HCT116 (cell line): ENCODE measurements at regions not wholly inside any gene's neighbourhood (a gene's known extent, or its start where the extent isn't known, plus 50 kb on each side); places are given as distances from the start of the nearest gene placed in this dataset.

Experiments used
- ATAC-seq: fragments of 200-7000 bp; cut with Tn5 transposase; 2 replicates; pipeline ENCODE4 v1.9.1; 2020; ENCODE audit warnings: mild to moderate bottlenecking, moderate library complexity
- BruUV-seq: library from RNA; stranded (reverse); fragments of 400-500 nt; replicated peaks from 2 replicates; lab custom pipeline; 2021; lab: Mats Ljungman, UMichigan
- CTCF ChIA-PET: fragments of 300-600 bp; sonication (Branson Sonifier 250); formaldehyde crosslinking; loops from one replicate; lab custom pipeline; 2021; ENCODE audit warnings: antibody characterized with exemption; lab: Charles Lee
- POLR2A ChIA-PET: fragments of 300-600, 350-600 bp; sonication (Branson Sonifier 250); formaldehyde crosslinking; loops from one replicate; lab custom pipeline; 2021; ENCODE audit warnings: antibody characterized with exemption; lab: Charles Lee
- RAD21 ChIA-PET, 2 experiments: fragments of 300-600 bp; sonication (Branson Sonifier 250); formaldehyde crosslinking; loops; one replicate each; lab custom pipeline; 2023; ENCODE audit warnings: low total read pairs in 2 of 2; ENCODE audit not compliant: uncharacterized antibody in 2 of 2, unreplicated experiment in 2 of 2, low non-redundant PET in 1 of 2; lab: Charles Lee
- DNase-seq: peaks from one replicate; pipeline ENCODE4 v3.0.0-alpha.2; 2010; ENCODE audit warnings: low read depth, low spot score
- H2AFZ ChIP-seq: fragments of 200-600 bp; shearing (Covaris generic), sonication (generic); 2 replicates; pipeline ENCODE4 v1.6.1; 2017; ENCODE audit warnings: low read depth, mixed run types, mixed read lengths, antibody characterized with exemption, low read length; ENCODE audit not compliant: poor library complexity, severe bottlenecking
- H3K27ac ChIP-seq: 2 replicates; pipeline ENCODE4 v1.5.1; 2012; ENCODE audit warnings: low read depth, low read length
- H3K27me3 ChIP-seq: fragments of 200-600 bp; sonication (generic); 2 replicates; pipeline ENCODE4 v1.6.1; 2016; ENCODE audit warnings: mixed run types, low read length, mixed read lengths; ENCODE audit not compliant: insufficient read depth
- H3K36me3 ChIP-seq, 2 experiments: fragments of 200-500 bp in 1 of 2; fragments of 200-600 bp in 1 of 2; sonication (Bioruptor generic) in 1 of 2; sonication (generic) in 1 of 2; 2 replicates each; pipeline versions ENCODE4 v1.5.1 to v1.6.1; 2014 to 2016; ENCODE audit warnings: low read length in 2 of 2, inconsistent platforms in 1 of 2, mixed read lengths in 1 of 2, mixed run types in 1 of 2; ENCODE audit not compliant: insufficient read depth in 2 of 2, control insufficient read depth in 1 of 2
- H3K4me1 ChIP-seq, 2 experiments: fragments of 200-600 bp in 1 of 2; sonication (generic) in 1 of 2; 2 replicates each; pipeline versions ENCODE4 v1.5.1 to v1.6.1; 2012 to 2017; ENCODE audit warnings: low read length in 2 of 2, inconsistent platforms in 1 of 2, mild to moderate bottlenecking in 1 of 2, mixed read lengths in 1 of 2, mixed run types in 1 of 2, moderate library complexity in 1 of 2; ENCODE audit not compliant: insufficient read depth in 2 of 2, control insufficient read depth in 1 of 2
- H3K4me2 ChIP-seq: fragments of 200-600 bp; sonication (generic); 2 replicates; pipeline ENCODE4 v1.6.1; 2017; ENCODE audit warnings: mixed run types, low read length, mixed read lengths
- H3K4me3 ChIP-seq, 2 experiments: fragments of 200-600 bp in 1 of 2; sonication (generic) in 1 of 2; replicated peaks in 1 of 2; 2 replicates each; pipeline ENCODE4 v1.5.1; 2011 to 2016; ENCODE audit warnings: low read length in 2 of 2, control low read depth in 1 of 2, low read depth in 1 of 2, mild to moderate bottlenecking in 1 of 2, mixed read lengths in 1 of 2, mixed run types in 1 of 2
- H3K79me2 ChIP-seq: fragments of 200-600 bp; sonication (generic); 2 replicates; pipeline ENCODE4 v1.6.1; 2017; ENCODE audit warnings: mild to moderate bottlenecking, mixed run types, low read length, moderate library complexity, mixed read lengths; ENCODE audit not compliant: insufficient read depth
- H3K9ac ChIP-seq: fragments of 200-600 bp; sonication (generic); 2 replicates; pipeline ENCODE4 v1.6.1; 2016; ENCODE audit warnings: low read length, mixed read lengths
- H3K9me2 ChIP-seq: fragments of 200-600 bp; sonication (generic), shearing (Covaris generic); 2 replicates; pipeline ENCODE4 v1.6.1; 2017; ENCODE audit warnings: mixed run types, mild to moderate bottlenecking, moderate library complexity; ENCODE audit not compliant: insufficient read depth
- H3K9me3 ChIP-seq, 2 experiments: fragments of 200-500 bp in 1 of 2; fragments of 200-600 bp in 1 of 2; sonication (Bioruptor generic) in 1 of 2; sonication (generic) in 1 of 2; 2 replicates each; pipeline ENCODE4 v1.6.1; 2014 to 2017; ENCODE audit warnings: low read length in 2 of 2, mixed read lengths in 2 of 2, inconsistent platforms in 1 of 2, low read depth in 1 of 2, mild to moderate bottlenecking in 1 of 2, mixed run types in 1 of 2, moderate library complexity in 1 of 2; ENCODE audit not compliant: control insufficient read depth in 1 of 2, insufficient read depth in 1 of 2
- H4K20me1 ChIP-seq: fragments of 200-600 bp; sonication (generic), shearing (Covaris generic); 2 replicates; pipeline ENCODE4 v1.6.1; 2017; ENCODE audit warnings: mixed run types, mild to moderate bottlenecking, moderate library complexity; ENCODE audit not compliant: insufficient read depth
- CTCF ChIP-seq, 3 experiments: fragments of 200-600 bp in 1 of 3; sonication (generic) in 1 of 3; IDR thresholded peaks in 2 of 3; conservative IDR thresholded peaks in 1 of 3; 2 replicates each; pipeline ENCODE4 v1.5.1; 2012 to 2017; ENCODE audit warnings: low read depth in 2 of 3, low read length in 2 of 3, antibody characterized with exemption in 1 of 3, borderline replicate concordance in 1 of 3, control low read depth in 1 of 3, mild to moderate bottlenecking in 1 of 3, mixed read lengths in 1 of 3, mixed run types in 1 of 3, moderate library complexity in 1 of 3; ENCODE audit not compliant: insufficient read depth in 1 of 3
- ELF1 ChIP-seq: IDR thresholded peaks from 2 replicates; pipeline ENCODE4 v1.6.1; 2012; ENCODE audit warnings: low read depth, borderline replicate concordance
- EZH2phosphoT487 ChIP-seq: fragments of 200-600 bp; IDR thresholded peaks from 2 replicates; pipeline ENCODE4 v1.6.1; 2018; ENCODE audit warnings: antibody characterized with exemption, borderline replicate concordance
- FOSL1 ChIP-seq: IDR thresholded peaks from 2 replicates; pipeline ENCODE4 v1.6.1; 2012; ENCODE audit warnings: low read depth
- POLR2A ChIP-seq: IDR thresholded peaks from 2 replicates; pipeline ENCODE4 v1.7.0; 2011; ENCODE audit warnings: borderline replicate concordance; ENCODE audit not compliant: insufficient read depth, insufficient read length; ENCODE audit errors: extremely low read depth
- POLR2AphosphoS5 ChIP-seq: IDR thresholded peaks from 2 replicates; pipeline ENCODE4 v1.6.1; 2011; ENCODE audit warnings: mild to moderate bottlenecking, low read depth, low read length, moderate library complexity
- RAD21 ChIP-seq: IDR thresholded peaks from 2 replicates; pipeline ENCODE4 v1.6.1; 2012; ENCODE audit warnings: low read depth, mild to moderate bottlenecking
- SIN3A ChIP-seq: IDR thresholded peaks from 2 replicates; pipeline ENCODE4 v1.6.1; 2012; ENCODE audit warnings: low read depth
- SP1 ChIP-seq: IDR thresholded peaks from 2 replicates; pipeline ENCODE4 v1.6.1; 2012; ENCODE audit warnings: low read depth
- SRF ChIP-seq: IDR thresholded peaks from 2 replicates; pipeline ENCODE4 v1.6.1; 2012; ENCODE audit warnings: low read depth
- TCF7L2 ChIP-seq: IDR thresholded peaks from 2 replicates; pipeline ENCODE4 v1.7.0; 2011; ENCODE audit warnings: borderline replicate concordance, inconsistent platforms; ENCODE audit not compliant: insufficient read depth, insufficient read length; ENCODE audit errors: extremely low read depth
- intact Hi-C: fragments of 100-400 bp; cut with micrococcal nuclease; formaldehyde crosslinking; loops from 2 replicates; pipeline ENCODE4 v1.10.0; 2022

DNA sequence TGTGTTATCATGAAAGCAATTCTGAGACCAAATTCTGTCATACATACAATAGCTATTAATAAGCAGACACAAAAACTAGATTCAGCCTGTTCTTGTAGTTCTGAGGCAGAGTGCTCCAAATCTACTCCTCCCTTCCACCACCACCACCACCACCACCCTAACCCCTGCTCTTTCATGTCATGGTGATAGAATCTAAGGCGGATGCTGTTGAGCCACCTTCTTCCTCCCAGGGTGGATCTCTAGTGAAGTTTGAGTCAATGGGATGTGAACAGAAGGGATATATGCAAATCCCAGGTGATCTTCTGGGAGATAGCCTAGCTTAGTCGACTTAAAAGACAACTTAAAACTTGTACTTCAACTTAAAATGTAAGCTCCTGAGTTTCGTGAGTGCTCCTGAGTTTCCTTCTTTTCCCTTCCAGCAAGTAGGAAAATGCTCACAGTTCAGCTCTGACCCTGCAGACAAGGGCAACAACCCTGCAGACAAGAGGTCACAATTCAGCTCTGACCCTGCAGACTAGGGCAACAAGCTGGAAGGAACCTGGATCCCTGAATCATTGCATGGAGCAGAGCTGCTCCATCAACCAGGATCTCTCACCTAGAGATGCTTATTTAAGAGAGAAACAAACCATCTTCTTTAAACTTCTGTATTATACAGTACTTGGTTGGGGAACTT lies 204.1 kb downstream of the TTC8 start:
- Histone ChIP-seq H3K27ac (no peak overlapping the region), H4K20me1 (no peaks in the 10 kb centered on the region), H3K4me1 (peaks cover 2 to 11% of the 10 kb centered on the region in 2 experiments; a peak in 3 of 4 replicates), H2AFZ (no peak overlapping the region), H3K4me2 (no peak overlapping the region), H3K36me3 (no peaks in the 10 kb centered on the region), H3K9me3 (no peaks in the 10 kb centered on the region), H3K9ac (no peak overlapping the region), H3K27me3 (no peaks in the 10 kb centered on the region), H3K79me2 (no peaks in the 10 kb centered on the region), H3K4me3 (no peak overlapping the region), H3K9me2 (no peaks in the 10 kb centered on the region)
- TF ChIP-seq SP1 (no peak), FOSL1 (no peak), EZH2phosphoT487 (no peak), SIN3A (no peak), RAD21 (no peak), ELF1 (no peak), TCF7L2 (no peak), SRF (no peak), POLR2A (no peak), POLR2AphosphoS5 (no peak), CTCF (IDR thresholded peaks at IDR 0.05 in 2 of 3, conservative IDR thresholded peaks at IDR 0.05 in 1 of 3; ENCODE audit: borderline replicate concordance in 1 of 3, insufficient read depth in 1 of 3, low read depth in 2 of 3, low read length in 2 of 3) (no peak)
- BruUV-seq, result no TSS peak
- ChIA-PET CTCF (no interaction called here), RAD21 (no interaction called here), POLR2A (interaction anchor here (0.9 kb wide), 1 partner anchor 13 kb away, joined by 3 read pairs; no protein-coding TSS in a partner anchor)
- intact Hi-C loops, result loop anchor here (5.0 kb wide), 1 partner anchor 889 kb away; no protein-coding TSS in a partner anchor
- ATAC-seq (no peak), DNase-seq (no peak)
